A204.1 (cell line): ENCODE measurements at regions not wholly inside any gene's neighbourhood (a gene's known extent, or its start where the extent isn't known, plus 50 kb on each side); places are given as distances from the start of the nearest gene placed in this dataset.
"Not testable (repeated sequence)": the region's sequence is repeated elsewhere in the genome, so short reads cannot be mapped to it uniquely, and the experiment has no call there.

Experiments
- FAIRE-seq: peaks from 2 replicates; lab custom pipeline; 2012; peaks lifted over from hg19 to GRCh38; lab: Jason Lieb, UNC

DNA sequence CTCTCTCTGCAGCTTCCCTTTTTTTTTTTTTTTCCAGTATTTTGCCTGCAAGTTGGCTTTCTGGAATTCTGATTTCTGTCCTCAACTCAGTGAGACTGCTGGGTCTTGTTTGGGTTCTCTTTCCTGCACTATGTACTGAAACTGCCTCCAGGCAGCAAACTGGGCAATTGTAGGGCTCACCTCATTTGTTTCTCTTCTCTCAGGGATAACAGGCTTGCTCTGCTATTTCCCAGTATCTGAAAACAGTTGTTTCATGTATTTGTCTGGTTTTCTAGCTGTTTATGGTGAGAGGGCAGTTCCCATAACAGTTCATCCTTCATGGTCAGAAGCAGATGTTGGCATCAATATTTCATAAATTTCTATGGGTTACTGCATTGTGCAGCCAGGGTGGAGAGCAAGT is 206.0 kb downstream of the CYRIA start:
- FAIRE-seq: no peak

DNA sequence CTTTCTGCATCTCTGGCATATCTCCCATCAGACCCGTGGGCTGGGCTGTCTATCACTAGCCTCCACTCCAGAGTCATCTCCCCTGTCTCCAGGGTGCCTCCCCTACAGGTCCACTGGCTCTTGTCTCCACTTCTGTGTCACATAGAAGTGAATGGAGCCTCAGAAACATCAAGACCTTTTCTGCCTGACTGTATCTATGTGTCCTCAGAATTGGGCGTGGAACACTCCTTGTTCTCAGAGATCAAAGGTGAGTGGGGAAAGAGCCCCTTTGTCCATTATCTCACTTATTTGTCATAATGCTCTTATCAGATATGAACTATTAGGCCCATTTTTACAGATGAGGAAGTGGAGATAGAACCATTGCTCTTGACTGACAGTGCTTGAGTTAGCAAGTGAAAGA is 211.0 kb downstream of the CYRIA start:
- FAIRE-seq: no peak

DNA sequence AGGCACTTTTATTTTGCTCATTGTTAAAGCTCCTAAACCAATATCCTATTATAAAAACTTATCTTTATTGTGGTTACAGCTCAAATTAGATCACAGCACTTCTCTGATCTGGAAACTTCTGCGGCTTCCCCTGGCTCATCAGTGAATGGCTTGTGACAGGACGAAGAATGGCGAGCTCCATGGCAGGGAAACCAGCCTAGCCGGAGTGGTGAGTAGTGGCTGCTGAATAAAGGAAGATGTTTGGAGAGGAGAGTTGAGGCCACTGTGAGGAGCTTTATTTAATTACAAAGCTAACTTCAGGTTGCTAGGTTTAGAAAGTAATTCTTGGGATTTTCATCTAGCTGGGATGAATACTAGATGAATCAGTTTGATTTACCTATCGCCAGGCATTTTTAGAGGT is 213.5 kb downstream of the CYRIA start:
- FAIRE-seq: no peak

DNA sequence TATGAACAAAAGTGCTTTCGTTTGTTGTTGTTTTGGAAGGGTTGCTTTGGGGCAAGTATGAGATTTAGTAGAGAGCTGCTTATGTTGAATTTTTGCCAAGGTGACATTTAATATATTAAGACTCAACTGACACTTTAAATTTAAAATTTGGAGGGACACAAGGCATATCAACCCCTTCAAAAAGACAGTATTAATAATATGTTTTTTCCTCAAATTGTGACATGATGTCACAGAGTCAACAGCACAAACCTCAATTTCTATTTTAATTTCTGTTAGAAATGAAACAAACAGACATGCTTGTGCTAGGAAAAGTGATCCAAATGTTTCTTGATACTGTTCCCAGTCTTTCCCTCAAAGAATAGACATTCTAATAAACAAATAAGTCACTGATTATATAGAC is 218.9 kb downstream of the CYRIA start:
- no peak for FAIRE-seq

DNA sequence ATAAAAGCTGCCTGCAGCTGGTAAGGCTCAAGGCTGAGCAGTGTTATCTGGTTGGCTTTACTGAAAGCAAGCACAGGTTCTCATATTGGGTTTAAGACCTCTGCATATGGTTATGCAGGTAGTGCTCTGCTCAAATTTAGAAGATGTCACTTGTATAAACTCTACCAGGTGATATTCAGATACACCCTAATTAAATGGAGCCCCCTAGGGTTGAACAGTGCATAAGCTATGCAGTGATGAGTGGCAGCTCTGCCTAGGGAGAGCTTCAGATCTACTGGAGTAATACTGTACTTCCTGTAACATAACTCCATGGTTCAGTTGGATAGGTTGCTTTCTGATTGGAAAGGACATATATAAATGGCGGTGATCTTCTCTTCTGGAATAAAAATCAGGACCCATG is 222.7 kb downstream of the CYRIA start:
- FAIRE-seq: no peak

DNA sequence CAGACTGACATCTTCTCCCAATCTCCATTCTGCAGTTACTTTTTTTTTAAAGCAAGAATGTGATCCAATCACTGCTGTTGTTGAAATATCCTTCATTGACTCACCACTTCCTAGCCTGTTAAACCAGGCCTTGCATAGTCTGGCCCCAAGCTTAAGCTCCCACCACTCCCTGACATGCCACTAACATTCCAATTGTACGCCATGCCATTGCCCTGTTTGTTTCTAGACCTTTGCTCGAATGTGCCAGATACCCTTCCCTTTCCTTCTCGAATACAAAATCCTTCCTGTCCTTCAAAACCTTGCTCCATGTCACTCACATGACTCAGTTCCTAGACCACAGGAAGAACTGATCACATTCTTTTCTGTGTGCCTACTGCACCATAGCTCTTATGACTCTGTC is 224.2 kb downstream of the CYRIA start:
- no peak for FAIRE-seq

DNA sequence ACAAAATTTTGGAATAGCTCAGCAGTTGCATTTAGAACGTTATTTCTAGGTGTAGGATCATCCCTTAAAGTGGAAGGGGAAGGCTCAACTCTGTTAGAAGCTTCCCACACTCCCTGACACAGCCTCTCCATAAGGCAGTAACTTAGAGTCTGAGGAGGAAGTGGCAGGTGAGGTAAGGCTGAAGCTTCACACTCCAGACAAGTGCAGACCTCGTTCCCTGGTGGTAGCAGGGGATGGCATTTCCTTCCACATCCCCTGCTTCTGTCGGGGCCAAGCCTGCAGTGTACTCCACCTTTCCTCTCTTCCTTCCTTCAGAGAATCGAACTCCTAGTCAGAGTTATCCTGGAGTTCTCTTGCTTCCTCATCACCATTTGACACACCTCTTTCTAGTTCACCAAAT is 224.7 kb downstream of the CYRIA start:
- FAIRE-seq: no peak

DNA sequence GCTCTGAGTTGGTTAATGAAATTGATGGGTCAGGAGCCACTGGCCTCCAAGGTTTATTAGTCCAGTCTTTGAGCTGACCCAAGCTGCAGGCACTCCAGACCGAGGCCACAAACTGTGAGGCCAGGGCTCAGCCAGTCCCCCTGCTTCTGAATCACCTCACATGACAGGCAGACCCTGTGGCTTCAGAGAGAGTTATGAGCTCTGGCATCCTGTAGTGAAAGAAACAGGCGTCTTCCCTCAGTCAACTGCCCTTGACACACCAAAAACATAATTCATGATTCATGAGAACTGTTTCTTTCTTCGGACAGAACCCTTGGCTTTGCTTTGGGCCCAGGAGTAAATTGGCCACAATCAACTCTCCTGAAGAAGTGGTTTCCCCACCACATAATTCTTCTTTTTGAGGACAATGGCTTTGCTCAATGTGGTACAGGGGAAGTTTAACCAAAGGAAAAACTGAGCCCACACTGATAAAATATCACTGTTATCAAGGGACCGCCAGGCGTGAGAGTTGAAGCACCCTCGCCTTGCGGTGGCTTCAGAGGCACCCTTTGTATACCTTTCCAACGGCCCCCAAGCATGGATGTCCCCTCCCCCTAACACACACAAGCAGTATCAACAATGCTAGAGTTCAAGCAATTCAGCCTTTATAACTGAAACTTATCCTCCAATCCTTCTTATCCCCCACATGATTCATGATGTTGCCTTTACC is 226.9 kb downstream of the CYRIA start:
- FAIRE-seq: no peak

DNA sequence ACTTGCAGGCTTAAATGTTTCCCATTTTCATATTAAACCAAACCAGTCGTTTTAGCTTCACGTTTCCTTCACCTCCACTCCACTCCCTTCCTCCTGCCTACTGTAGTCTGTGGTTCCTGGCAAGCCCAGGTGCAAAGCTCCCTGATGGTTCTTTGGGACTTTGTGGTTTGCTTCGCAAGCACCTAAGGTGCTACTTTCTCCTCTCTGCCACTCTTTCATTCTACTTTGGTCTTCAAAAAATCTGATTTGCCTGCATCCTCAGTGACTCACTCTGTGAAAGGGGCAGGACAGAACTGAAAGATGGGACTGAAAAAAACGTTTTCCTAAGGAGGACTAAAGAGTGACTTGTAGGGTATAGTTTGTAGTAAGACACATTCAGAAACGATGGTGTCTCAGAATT is 228.4 kb downstream of the CYRIA start:
- FAIRE-seq: no peak

DNA sequence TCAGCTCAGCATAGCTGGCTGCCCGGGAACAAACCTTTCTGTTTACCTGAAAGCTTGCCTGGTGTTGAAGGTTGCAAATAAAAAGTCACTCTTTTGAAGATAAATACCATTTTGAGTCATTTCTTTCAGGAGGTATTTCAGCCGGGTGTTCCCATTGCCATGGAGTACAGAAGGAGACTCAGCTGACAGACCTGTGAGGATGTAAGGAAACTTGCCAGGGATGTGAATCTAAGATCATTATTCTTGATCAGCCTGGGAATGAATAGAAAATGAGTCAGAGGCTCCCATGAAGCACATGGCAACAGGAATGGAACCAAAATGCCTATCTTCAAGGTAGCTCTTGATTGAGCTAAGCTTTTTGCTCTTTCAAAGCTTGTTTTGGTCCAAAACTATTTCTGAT is 231.2 kb downstream of the CYRIA start:
- no peak for FAIRE-seq

DNA sequence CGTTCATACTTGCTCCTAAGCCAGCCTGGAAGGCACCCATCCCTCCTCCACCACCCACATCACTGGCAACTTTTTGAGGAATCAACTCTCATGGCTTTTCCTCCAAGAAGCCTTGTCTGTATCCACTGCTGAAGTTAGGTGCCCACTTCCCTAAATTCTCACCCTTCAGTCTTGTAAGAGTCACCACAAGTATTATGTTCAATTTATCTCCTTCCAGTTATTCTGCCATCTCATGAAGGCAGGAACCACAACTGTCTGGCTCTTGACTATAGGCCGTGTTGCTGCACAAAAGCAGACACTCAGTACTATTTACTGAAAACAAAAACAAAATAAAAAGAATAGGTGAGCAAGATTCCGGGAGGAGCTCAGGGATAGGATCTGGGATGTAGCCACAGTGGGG is 234.8 kb downstream of the CYRIA start:
- FAIRE-seq: no peak

DNA sequence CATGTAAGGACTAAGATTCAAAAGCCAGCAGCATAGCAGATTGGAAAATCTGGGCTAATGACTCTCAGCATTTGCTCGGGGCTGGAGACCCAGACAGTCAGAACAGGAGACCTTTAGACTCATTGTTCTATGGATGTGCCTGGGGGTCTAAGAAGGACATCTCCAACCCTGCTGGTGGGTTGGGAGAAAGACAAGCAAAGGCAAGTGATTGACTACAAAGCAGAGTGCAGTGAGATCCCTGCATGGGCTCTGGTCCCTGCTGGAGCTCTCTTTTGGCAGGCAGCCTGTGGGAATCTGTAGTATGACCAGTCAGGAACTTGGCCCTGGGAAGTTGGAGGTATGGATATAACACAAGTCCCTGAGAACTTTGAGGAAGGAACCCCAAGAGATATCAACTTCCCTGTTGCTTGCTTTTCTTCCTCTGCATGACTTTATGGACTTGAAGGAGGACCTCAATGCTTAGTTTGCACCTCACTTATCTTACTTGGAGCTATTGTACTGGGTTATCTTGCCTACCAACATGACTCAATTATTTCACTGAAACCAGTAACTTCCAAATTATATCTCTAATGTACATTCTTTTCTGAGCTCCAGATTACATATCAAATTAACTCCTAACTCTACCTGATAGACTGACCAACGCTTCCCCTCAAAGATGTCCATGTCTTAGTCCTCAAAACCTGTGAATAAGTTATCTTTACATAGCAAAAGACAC is 236.0 kb downstream of the CYRIA start:
- FAIRE-seq: no peak

DNA sequence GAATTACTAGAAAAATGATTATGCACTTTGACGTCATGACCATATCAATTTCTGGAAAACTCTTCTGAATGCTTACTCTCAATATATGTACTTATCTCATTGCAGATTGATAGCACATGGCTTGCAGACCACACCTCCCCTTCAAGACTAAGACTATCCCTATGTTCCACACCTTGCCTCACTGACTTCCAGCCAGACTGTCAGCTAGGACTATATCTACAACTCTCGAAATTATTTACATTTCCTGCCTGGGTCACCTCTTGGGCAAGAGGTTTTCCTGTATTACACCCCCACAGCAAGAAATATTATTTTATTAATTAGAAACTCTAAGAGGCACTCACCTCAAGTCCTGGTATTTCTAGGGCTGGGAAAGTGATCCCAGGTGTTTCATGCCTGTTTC is 236.6 kb downstream of the CYRIA start:
- no peak for FAIRE-seq

DNA sequence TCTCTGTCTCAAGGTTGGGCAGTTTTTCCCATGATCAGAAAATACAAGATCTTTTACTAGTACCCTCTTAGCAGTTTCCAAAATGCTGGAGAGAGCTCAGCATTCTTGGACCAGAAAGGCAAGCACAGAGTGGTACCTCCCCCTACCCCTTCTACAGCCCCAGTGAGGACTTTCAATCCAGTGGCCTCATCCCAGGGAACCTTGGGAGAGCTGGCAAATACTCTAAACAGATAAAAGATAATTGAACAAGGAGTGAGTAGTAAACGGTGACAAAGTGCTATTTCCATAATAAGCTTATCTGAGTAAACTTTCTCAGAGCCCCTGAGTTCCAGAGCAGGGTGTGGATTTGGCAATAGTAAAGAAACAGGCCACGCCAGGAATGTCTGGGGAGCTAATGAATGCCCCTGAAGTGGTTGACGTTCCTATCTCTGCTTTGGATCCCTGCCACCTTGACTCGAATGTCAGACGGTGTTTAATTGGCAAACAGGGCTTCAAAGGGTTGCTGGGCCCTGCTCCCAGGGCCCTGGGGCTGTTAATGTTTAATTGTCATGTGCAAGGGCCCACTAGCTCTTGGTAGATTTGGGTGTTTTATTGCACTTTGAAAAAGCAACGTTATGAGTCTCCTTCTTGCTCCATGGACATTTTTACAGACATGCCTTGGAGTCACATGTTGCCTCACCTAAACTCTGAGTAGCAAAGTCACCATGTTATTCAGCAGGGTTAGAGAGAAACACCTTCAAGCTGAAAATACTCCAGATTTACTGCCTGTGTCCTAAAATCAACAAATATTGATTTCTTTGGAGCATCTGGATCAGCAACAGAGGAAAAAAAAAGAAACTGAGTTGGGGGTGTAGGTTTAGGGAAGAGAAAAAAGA is 239.9 kb downstream of the CYRIA start:
- no peak for FAIRE-seq

DNA sequence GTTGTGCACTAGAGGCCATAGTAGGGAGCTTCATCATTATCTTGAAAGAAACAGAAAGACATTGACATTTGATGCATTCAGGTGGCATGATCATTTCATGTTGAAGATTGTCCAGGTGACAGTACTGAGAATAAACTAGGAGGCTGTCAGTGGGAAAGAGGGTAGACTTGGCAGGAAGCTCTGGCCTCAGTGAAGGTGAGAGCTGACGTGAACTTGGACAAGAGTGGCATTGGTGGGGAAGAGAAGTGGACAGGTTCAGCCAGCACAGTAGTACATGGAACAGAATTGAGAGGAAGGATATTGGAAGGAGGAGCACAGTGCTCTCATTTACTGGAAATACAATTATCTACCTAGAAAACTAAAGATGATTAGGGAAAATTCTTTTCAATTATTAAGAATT is 245.2 kb downstream of the CYRIA start:
- no peak for FAIRE-seq

DNA sequence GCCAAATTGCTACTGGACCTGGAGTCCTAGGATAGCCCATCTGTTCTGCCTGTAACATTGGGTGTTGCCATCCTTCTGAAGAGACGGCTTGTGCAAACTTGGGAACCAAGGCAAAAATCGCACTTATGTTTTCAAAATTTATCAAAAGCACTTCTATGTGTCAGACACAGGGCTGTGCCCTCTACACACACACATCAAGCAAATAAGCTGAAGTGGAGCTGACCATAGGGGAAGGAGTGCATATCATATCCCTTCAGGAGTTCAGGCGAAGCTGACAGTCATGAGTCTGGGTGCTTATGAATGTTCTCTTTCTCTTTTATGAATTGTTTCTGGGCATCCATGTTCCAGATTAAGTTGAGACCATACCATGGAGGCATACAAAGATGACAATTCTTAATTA is 247.9 kb downstream of the CYRIA start:
- no peak for FAIRE-seq

DNA sequence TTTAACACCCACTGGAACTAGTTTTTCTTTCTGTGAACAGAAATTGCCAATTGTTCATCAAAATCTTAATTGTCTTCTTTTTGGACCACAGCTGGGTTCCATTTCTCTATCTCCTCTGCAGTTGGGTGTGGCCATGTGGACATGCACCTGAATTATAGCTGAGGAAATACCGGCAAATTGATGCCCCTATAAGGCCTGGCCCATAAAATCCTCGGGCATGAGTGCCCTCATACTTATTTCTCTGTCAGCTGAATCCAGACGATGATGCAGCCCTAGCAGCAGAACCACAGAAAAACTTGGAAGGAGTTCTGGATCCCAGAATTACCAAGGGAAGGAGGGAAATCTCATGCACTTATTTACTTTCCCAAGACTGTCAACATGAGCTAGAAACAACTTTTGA is 249.0 kb downstream of the CYRIA start:
- FAIRE-seq: no peak

DNA sequence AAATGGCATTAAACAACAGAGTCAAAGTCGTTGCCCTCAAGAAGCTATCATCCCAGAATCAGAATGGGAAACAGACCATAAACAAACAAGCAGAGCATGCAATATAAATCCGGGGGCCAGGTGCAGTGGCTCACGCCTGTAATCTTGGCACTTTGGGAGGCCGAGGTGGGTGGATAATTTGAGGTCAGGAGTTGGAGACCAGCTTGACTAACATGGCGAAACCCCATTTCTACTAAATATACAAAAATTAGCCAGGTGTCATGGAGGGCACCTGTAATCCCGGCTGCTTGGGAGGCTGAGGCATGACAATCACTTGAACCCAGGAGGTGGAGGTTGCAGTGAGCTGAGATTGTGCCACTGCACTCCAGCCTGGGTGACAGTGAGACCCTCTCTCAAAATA is 249.8 kb downstream of the CYRIA start:
- not testable (repeated sequence) for FAIRE-seq

DNA sequence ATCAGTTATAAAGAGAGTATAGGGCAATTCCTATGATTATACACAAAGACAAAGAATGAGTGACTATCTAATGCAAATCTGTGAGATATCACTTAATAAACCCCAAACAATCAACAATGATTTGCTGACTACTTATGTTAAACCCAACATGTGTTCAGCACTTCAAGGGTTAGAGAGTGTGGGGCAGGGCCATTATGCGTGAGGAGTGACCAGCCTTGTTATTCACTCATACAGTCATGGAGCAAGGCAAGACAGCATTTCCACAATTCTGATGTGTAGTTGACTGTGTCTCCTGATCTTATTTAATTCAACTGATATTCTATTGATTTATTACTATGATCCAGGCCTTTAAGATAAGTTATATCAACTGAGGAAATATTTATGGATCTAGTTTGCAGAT is 251.7 kb downstream of the CYRIA start:
- no peak for FAIRE-seq

DNA sequence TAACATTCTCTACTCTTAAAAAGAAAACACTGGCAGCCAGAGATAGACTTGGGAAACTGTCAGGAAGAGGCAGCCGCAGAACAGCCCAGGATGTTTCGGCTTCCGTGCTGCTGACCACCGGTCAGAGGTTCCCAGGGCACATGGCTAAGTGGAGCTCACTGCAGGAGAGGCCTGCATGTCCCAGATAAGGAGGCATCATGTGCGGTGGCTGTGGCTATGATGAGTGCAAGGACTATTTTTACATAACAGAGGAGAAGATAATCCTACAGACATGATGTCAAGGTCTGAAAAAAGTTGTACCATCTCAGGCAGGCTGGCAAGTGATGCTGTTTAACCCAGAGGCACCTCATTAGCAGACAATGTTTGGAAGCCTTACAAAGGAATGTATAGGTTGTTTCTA is 252.3 kb downstream of the CYRIA start:
- FAIRE-seq: no peak

DNA sequence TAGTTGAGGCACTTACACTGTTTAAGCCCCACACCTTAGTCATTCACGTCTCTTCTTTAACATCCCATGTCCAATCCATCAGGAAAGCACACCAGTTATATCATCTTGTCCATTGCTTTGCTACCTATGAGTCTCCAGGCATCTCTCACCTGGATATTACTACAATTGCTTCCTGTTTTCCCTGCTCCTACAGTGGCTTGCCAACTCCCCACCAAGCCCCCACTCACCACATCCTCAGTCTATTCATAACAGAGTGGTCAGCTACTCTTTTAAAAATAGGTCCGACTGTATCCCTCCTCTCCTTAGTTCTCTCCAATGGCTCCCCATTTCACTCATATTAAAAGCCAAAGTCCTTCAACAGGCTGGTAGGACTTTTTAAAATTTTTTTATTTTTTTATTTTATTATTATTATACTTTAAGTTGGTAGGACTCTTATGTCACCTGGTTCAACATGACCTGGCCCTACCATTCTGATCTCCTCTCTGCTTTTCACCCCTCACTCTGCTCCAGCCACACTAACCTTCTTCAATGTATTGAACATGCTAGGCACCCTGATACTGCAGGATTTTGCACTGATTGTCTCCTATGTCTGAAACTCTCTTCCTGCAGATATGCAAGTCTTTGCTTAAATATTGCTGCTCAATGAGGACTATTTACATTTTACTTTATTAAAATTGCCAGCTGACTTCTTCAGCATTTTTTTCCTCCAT is 253.2 kb downstream of the CYRIA start:
- FAIRE-seq: no peak

DNA sequence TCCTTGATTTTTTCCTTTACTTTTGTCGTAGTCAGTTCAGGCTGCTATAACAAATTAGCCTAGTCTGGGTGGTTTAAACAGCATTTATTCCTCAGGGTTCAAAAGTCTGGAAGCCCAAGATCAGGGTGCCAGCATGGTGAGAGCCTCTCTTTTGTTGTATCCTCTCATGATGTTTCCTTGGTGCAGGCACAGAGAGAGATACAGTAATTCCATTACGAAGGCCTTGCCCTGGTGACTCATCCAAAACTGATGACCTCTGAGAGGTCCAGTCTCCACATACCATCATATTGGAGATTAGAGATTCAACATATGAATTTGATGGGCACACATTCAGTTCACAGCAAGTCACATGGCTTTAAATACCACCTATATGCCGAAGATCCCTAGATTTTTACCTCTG is 253.8 kb downstream of the CYRIA start:
- no peak for FAIRE-seq

DNA sequence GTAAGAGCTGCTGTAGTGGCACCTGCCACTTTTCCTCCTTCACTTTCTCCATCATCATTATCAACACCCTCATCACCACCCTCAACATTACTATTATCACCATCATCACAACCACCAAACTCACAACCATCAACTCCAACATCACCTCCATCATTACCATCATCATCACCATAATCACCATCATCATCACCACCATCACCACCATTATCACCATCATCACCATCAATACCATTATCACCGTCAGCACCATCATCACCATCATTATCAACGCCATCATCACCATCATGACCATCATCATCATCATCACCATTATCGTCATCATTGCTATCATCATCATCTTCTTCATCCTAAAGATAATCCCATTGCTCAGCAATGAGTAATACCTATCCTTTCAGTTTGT is 255.8 kb downstream of the CYRIA start:
- no peak for FAIRE-seq
